ENCODE measurements at regions not wholly inside any gene's neighbourhood (a gene's known extent, or its start where the extent isn't known, plus 50 kb on each side); places are given as distances from the start of the nearest gene placed in this dataset.
"Not testable (repeated sequence)": the region's sequence is repeated elsewhere in the genome, so short reads cannot be mapped to it uniquely, and the experiment has no call there.

- no peak for DNase-seq (ENCODE audit: low spot score)
Observed at GRCh38 chr4:160082432-160083207, 979.7 kb downstream of the RAPGEF2 start.

DNA sequence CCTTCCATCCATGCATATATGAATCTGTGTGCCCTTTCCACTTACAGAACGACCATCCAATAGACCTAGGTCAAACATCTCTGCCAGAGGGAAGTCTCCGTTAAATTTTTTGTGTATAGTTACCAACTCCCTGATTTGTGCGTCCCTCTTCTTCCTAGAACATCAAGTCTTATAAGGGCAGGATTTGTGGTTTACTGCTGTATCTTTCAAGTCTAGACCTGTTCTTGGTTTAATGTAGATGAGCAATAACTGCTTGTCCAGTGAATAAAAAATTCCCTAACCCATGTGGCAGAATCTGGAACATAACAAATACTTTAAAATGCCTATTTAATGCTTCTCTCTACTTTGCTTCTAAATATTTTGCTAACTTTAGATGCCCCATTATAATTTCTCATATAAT is 988.8 kb downstream of the RAPGEF2 start:
- no peak for DNase-seq (ENCODE audit: low spot score)

- DNase-seq (ENCODE audit: low spot score): no peak
Observed at GRCh38 chr4:160100316-160100715, 997.4 kb downstream of the RAPGEF2 start.

GRCh38 chr4:160110891-160111290 is 1008.0 kb downstream of the RAPGEF2 start:
- DNase-seq (ENCODE audit: low spot score): no peak

GRCh38 chr4:160117686-160118085 is 1014.8 kb downstream of the RAPGEF2 start:
- no peak for DNase-seq (ENCODE audit: low spot score)

GRCh38 chr4:160125576-160126287 is 1022.9 kb downstream of the RAPGEF2 start:
- DNase-seq (ENCODE audit: low spot score): not testable (repeated sequence)

- DNase-seq (ENCODE audit: low spot score): no peak
Observed at GRCh38 chr4:160127211-160127610, 1024.3 kb downstream of the RAPGEF2 start.

DNA sequence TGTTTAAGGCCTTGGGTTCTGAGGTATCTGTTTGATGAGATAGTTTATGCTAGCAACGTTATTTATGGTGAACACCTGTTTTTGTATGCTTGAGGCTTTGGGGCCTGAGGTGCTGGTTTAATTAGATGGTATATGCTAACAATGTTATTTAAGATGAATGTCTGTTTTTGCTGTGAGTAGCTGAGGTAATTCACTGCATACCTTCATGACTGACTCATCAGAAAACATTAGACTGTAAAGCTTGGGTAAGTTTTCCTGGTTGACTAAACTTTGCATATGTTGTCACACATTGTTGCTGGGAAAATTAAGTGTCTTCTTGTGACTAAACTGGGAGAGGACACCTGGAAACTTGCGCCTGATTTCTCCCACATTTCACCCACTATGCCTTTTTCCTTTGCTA is 1026.6 kb downstream of the RAPGEF2 start:
- DNase-seq (ENCODE audit: low spot score): no peak

DNA sequence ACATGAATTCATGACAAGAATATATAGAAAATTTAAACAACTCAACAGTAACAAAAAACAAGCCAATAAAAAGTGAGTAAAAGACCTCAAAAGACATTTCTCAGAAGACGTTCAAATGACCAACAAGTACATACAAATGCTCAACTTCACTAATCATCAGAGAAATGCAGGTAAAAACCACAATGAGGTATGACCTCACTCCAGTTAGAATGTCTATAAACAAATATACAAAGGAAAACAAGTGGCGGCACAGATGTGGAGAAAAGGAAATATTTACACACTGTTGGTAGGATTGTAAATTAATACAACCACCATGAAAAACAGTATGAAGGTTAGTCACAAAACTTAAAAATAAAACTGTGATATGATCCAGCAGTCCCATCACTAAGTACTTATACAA is 1033.1 kb downstream of the RAPGEF2 start:
- DNase-seq (ENCODE audit: low spot score): no peak

- DNase-seq (ENCODE audit: low spot score): no peak
Observed at GRCh38 chr4:160141206-160141605, 1038.3 kb downstream of the RAPGEF2 start.

DNA sequence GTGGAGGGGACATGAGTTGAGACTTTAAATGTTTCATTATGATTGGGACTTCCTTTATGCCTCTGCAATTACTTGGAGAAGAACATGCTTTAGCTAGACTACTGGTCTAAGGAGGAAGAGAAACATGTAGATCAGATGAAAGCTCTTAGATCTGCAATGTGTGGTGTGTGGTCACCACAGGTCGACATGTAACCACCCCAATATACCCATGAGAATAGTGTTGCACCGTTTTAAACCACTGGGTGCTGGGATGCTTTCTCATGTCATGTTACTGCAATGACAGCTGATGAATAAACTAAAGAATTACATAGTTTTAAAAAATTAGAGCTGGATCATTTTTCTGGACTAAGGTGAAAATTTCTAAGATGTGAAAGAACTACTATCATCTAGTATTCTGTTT is 1039.7 kb downstream of the RAPGEF2 start:
- no peak for DNase-seq (ENCODE audit: low spot score)

DNA sequence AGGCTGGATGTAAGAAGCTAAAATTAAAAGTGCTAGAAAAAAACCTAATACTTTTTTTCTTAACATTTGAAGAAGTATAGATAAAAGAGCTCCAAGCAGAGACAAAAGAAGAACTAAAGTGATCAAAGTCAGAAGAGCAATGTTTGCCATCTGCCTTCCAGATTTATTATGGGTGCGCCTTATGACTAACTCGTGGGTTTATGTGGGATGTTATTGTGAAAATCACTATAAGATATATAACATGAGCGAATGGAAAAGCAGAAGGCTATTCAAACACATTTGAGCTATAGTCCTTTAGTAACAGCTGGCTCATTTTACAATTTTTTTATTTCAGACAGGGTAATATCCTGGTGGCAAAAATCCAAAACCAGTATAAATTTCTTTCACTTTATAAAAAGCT is 1040.7 kb downstream of the RAPGEF2 start:
- DNase-seq (ENCODE audit: low spot score): no peak

DNA sequence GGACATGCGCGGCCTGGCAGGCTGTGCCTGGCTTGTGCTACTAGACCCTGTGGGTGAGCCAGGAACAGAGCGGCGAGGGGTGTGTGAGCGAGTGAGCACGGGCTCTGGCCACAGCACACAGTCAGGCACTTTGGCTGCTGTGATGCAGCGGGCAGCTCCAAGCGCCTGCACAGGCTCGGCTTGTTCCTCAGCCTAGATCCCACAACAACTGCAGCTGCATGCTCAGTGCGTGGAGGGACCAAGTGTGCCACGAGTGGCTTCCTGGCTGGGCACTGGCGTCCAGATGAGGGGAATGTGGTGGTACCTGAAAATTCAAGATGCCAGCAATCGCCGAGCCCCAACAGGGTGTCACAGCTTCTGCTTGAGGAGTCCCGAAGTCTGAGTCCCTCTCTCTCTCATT is 1056.6 kb downstream of the RAPGEF2 start:
- no peak for DNase-seq (ENCODE audit: low spot score)

DNA sequence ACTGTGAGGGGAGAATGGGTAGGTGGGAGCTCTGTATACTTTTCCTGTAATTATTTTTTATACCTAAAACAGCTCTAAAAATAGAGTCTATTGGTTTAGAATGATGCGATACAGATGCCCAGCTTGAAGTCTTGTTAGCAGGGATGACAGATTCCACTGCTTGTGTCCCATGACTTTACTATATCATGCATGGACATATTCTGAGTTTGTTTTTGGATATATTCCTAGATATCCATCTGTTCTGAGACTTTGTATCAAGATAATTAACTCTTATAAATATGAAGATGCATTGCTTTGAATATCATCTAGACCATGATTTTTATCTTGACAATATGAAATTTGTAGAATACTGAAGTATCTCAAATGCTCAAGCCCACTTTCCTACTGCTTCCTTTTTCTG is 1058.1 kb downstream of the RAPGEF2 start:
- DNase-seq (ENCODE audit: low spot score): no peak

GRCh38 chr4:160175064-160175643 is 1072.3 kb downstream of the RAPGEF2 start:
- DNase-seq (ENCODE audit: low spot score): no peak

GRCh38 chr4:160180211-160180610 is 1077.3 kb downstream of the RAPGEF2 start:
- no peak for DNase-seq (ENCODE audit: low spot score)

- DNase-seq (ENCODE audit: low spot score): no peak
Observed at GRCh38 chr4:160182727-160183126, 1079.8 kb downstream of the RAPGEF2 start.

DNA sequence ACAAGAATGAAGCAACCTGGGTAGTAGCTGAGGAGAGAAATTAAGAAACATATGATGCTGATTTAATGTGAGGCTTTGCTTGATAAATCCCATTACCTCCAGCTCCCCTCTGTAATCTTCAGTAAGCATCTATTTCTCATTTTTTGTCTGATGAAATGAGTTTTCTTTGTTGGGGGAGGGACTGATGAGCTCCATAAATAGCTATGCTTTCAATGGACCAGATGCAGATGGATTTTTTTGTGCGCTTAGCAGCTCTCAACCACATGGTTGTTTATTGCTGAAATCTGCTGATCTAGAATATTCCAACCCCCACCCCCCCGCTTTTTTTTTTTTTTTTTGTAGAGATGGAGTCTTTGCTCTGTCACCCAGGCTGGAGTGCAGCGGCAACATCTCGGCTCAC is 1082.0 kb downstream of the RAPGEF2 start:
- no peak for DNase-seq (ENCODE audit: low spot score)

- DNase-seq (ENCODE audit: low spot score): no peak
Observed at GRCh38 chr4:160193787-160194186, 1090.9 kb downstream of the RAPGEF2 start.

- DNase-seq (ENCODE audit: low spot score): no peak
Observed at GRCh38 chr4:160194716-160195115, 1091.8 kb downstream of the RAPGEF2 start.

DNA sequence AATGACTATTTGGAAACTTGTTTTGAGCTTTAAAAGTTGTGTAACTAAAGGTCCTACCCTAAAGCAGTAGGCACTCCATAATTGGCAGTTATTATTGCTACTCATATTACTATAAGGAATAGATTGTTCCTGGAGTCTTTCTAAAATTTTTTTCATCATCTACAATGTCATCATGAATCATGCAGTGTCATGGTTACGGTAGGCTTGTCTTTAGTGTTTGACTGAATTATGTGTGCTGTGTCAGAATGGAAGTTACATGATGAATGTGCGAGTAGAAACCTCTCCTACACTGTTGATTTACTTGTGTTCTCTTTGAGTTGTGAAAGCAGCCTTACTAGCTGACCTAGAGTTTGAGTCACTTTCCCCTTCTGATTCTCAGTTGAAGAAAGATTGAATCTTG is 1099.9 kb downstream of the RAPGEF2 start:
- no peak for DNase-seq (ENCODE audit: low spot score)

GRCh38 chr4:160212078-160212477 is 1109.2 kb downstream of the RAPGEF2 start:
- no peak for DNase-seq (ENCODE audit: low spot score)

DNA sequence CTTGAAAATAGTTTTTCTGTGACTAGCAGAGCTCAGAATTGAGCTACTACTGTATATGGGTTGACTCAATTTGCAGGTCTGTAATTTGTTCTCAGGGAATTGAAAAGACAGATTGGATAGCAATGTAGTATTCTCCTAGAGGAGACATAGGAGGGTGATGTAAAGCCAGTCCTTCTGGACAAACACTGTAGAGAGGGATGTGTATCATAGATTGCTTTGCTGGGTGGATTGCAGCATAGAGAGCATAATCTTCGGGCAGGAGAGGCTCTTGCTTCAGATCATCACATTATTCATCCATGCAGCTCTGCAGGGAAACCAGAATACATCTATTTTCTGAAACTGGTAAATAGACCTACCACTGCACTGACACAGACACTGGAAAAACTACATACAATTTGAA is 1110.5 kb downstream of the RAPGEF2 start:
- no peak for DNase-seq (ENCODE audit: low spot score)
